H7 (cell line): ENCODE measurements at regions not wholly inside any gene's neighbourhood (a gene's known extent, or its start where the extent isn't known, plus 50 kb on each side); places are given as distances from the start of the nearest gene placed in this dataset.

ENCODE experiments used
- DNase-seq: peaks from one replicate; pipeline ENCODE4 v3.0.0; 2012
- H3K27me3 ChIP-seq: 2 replicates; pipeline ENCODE4 v1.6.0; 2011; ENCODE audit warnings: mild to moderate bottlenecking, low read length; ENCODE audit not compliant: control insufficient read depth, insufficient read depth
- H3K36me3 ChIP-seq: replicated peaks from 2 replicates; pipeline ENCODE4 v1.5.1; 2011; ENCODE audit warnings: low read length; ENCODE audit not compliant: control insufficient read depth, insufficient read depth
- H3K4me3 ChIP-seq: 2 replicates; pipeline ENCODE4 v1.5.1; 2011; ENCODE audit warnings: low read depth, mild to moderate bottlenecking, control low read depth, low read length, moderate library complexity; ENCODE audit not compliant: insufficient read depth

GRCh38 chr12:28631831-28632230, 441.6 kb downstream of the CCDC91 start:
- Histone ChIP-seq H3K4me3 (no peak overlapping the region), H3K27me3 (no peaks in the 10 kb centered on the region), H3K36me3 (no peaks in the 10 kb centered on the region)
- no peak for DNase-seq

- no peaks in the 10 kb centered on the region for H3K36me3 ChIP-seq
- no peak overlapping the region for H3K4me3 ChIP-seq
- DNase-seq = no peak
- no peaks in the 10 kb centered on the region for H3K27me3 ChIP-seq
Measured at GRCh38 chr12:28640519-28640918, 450.3 kb downstream of the CCDC91 start.

- Histone ChIP-seq H3K27me3 (no peaks in the 10 kb centered on the region), H3K36me3 (no peaks in the 10 kb centered on the region), H3K4me3 (no peak overlapping the region)
- DNase-seq = no peak
Measured at GRCh38 chr12:28645436-28645835, 455.2 kb downstream of the CCDC91 start.

DNA sequence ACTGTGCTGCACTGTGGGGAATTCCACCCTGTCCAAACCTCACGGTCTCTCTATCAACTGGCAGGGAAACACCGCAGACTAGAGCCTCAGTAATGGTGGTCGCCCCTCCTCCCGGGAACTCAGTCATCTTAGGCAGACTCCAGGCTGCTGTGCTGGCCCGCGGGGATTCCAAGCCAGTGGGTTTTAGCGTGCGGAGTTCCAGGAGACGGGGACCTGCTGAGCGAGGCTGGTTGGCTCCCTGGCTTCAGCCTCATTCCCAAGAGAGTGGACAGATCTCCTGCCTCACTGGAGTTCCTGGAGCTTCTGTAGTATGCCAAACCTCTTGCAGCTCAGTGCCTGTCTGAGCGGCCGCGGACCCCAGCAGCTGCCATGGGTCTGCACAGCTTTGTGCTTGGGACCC, 455.6 kb downstream of the CCDC91 start:
- H3K4me3 ChIP-seq = no peak overlapping the region
- no peak for DNase-seq
- no peaks in the 10 kb centered on the region for H3K27me3 ChIP-seq
- no peaks in the 10 kb centered on the region for H3K36me3 ChIP-seq

GRCh38 chr12:28650906-28651305, 460.6 kb downstream of the CCDC91 start:
- H3K4me3 ChIP-seq = no peak overlapping the region
- no peaks in the 10 kb centered on the region for H3K27me3 ChIP-seq
- no peaks in the 10 kb centered on the region for H3K36me3 ChIP-seq
- DNase-seq = no peak

DNA sequence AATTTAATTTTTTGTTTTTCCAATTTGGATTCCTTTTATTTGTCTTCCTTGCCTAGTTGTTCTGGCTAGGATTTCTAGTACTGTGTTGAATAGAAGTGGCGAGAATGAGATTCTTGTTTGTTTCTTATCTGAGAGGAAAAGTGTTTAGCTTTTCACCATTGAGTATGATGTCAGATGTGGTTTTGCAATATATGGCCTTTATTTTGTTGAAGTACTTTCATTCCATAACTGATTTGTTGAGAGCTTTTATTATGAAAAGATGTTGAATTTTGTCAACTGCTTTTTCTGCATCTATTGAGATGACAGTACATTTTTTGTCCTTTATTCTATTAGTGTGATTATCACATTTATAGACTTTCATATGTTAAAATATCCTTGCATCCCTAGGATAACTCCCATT, 462.0 kb downstream of the CCDC91 start:
- Histone ChIP-seq H3K36me3 (no peaks in the 10 kb centered on the region), H3K27me3 (no peaks in the 10 kb centered on the region), H3K4me3 (no peak overlapping the region)
- DNase-seq = no peak

GRCh38 chr12:28681980-28682379, 467.1 kb upstream of the FAR2 start:
- H3K36me3 ChIP-seq = no peaks in the 10 kb centered on the region
- no peak for DNase-seq
- H3K27me3 ChIP-seq = no peaks in the 10 kb centered on the region
- H3K4me3 ChIP-seq = no peak overlapping the region

DNA sequence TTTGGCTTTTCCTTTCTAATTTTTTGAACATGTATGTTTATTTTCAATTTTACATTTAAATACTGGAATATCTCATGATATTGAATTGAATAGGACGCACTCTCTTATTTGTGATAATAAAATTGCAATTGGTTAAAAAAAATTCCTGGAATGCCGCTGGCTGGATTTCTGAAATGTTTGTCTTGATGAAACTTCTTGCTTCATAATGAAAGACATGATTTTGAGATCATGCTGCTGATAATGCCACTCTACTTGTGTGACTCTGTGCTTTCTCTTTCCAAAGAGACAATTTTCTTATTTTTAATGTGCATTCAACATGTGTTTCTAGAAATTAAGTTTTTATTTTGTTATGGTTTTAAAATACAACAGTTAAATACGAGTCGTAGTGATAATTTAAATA, 465.7 kb upstream of the FAR2 start:
- no peaks in the 10 kb centered on the region for H3K27me3 ChIP-seq
- no peaks in the 10 kb centered on the region for H3K36me3 ChIP-seq
- DNase-seq = no peak
- no peak overlapping the region for H3K4me3 ChIP-seq

DNA sequence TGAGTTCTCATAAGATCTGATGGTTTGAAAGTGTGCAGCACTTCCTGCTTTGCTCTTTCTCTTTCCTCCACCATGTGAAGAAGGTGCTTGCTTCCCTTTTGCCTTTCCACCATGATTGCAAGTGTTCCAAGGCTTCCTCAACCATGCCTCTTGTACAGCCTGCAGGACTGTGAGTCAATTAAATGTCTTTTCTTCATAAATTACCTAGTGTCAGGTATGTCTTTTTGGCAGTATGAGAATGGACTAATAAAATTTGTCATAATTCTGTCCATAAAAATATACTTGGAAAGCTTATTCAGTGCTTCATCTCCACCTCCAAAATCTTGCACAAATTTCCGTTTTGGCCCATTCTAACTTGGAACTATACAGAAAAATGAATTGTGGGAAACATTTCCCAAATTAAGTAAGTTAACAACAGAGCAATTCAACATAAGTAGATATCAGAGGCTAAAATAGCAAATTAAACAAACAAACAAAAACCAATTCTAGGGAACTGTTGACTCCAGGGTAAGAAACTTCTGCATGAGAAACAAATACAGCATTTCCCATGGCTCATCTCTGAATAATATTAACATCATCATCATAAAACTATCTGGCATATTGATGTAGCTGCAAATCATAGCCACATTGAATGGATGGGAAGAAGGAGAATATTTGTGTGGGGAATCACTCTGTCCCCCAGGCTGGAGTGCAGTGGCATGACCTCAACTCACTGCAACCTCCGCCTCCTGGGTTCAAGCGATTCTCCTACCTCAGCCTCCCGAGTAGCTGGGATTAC, 459.5 kb upstream of the FAR2 start:
- no peaks in the 10 kb centered on the region for H3K36me3 ChIP-seq
- no peaks in the 10 kb centered on the region for H3K27me3 ChIP-seq
- no peak overlapping the region for H3K4me3 ChIP-seq
- no peak for DNase-seq

- H3K4me3 ChIP-seq = no peak overlapping the region
- H3K27me3 ChIP-seq = no peaks in the 10 kb centered on the region
- DNase-seq = no peak
Measured at GRCh38 chr12:28693565-28694219, 455.4 kb upstream of the FAR2 start.

DNA sequence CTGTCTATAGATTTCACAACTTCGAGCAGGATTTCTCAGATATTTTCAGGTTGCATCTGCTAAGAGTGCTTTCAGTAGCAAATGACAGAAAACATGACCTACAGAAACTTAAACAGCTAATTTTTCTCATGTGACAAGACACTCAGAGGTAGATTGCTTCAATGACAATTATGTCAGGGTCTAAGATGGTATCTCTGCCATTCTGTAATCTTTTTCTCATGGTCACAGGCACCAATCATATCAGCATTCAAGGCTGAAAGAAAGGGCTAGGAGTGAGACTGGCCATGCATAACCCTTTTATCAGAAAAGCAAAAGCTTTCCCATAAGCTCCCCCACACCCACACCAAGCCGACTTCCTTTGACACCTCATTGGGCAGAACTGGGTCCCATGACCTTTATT, 450.5 kb upstream of the FAR2 start:
- no peak for DNase-seq
- H3K36me3 ChIP-seq = no peaks in the 10 kb centered on the region
- H3K27me3 ChIP-seq = no peaks in the 10 kb centered on the region
- H3K4me3 ChIP-seq = no peak overlapping the region

More at GRCh38 chr12:28693565-28694219, 455.4 kb upstream of the FAR2 start:
- no peaks in the 10 kb centered on the region for H3K36me3 ChIP-seq

- Histone ChIP-seq H3K27me3 (no peaks in the 10 kb centered on the region), H3K4me3 (no peak overlapping the region), H3K36me3 (no peaks in the 10 kb centered on the region)
- DNase-seq = no peak
Measured at GRCh38 chr12:28699029-28699428, 450.0 kb upstream of the FAR2 start.

GRCh38 chr12:28700161-28700560, 448.9 kb upstream of the FAR2 start:
- H3K36me3 ChIP-seq = no peaks in the 10 kb centered on the region
- no peak for DNase-seq
- no peaks in the 10 kb centered on the region for H3K27me3 ChIP-seq
- no peak overlapping the region for H3K4me3 ChIP-seq

DNA sequence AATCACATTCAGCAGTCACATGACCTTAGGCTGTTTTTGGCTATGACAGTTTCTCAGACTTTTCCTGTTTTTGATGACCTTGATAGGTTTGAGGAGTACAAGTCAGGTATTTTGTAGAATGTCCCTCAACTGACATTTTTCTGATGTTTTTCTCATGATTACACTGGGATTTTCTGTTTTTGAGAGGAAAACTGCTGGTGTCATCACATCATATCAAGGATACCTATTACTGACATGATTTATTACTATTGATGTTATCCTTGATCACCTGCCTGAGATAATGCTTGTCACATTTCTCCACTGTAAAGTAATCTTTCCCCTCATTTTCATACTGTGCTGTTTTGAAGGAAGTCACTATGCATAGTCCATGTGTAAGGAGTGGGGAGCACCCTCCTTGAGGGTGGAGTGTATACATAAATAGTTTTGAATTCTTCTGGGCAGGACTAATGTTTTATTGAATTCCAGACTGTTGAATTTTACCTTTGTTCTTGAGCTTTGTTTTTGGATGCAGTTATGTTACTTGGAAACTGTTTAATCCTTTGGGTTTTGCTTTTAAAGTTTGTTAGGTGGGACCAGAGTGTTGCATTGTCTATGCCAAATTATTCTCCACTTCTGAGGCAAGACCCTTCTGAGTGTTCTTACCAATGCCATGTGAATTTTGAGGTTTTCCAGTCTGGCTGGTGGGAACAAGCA, 444.5 kb upstream of the FAR2 start:
- no peak overlapping the region for H3K4me3 ChIP-seq
- H3K27me3 ChIP-seq = no peaks in the 10 kb centered on the region
- H3K36me3 ChIP-seq = no peaks in the 10 kb centered on the region
- DNase-seq = no peak

- no peak for DNase-seq
- H3K27me3 ChIP-seq = no peaks in the 10 kb centered on the region
- no peaks in the 10 kb centered on the region for H3K36me3 ChIP-seq
- no peak overlapping the region for H3K4me3 ChIP-seq
Measured at GRCh38 chr12:28708918-28709371, 440.1 kb upstream of the FAR2 start.
